Activated T-cell treated with anti-CD3 and anti-CD28 coated beads for 1 hour (primary cell): ENCODE measurements at regions not wholly inside any gene's neighbourhood (a gene's known extent, or its start where the extent isn't known, plus 50 kb on each side); places are given as distances from the start of the nearest gene placed in this dataset.

ENCODE experiments used
- DNase-seq: peaks from one replicate; pipeline ENCODE4 v3.0.0-alpha.2; 2020; ENCODE audit warnings: low read depth

DNA sequence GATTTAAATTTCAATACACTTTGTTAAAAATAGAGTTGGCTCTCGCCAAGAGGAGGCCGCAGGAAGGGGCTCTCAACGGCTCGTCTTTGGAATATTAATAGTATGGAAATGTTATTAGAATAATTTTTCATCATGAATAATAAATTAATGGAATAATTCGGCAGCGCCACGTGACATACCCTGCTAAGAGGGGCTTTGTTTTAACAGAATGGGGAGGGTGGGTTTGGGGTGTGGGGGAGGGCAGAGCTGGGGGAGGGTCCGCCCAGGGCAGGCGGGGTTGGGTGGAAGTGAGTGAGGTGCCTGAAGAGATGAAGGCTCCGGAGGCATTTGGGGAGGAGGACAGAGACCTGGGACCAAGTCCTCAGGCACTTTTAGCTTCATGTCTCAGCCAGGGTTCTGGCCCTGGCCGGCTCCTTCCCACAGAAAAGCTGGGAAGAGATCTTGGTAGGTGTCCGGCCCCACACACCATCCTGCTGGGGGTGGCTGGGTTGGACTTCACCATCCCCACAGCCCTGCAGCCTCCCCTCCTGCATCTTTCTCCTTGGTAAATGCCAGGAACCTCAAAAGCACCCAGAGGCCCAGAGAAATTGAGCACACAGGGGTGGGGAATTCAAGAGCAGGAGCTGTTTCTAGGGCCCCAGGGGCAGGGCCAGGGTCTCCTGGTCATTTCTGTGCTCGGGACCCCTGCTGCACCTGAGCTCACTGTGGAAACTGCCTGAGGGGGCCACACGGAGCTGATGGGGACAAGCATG, 93.6 kb upstream of the BHLHE23 start:
- DNase-seq = no peak

DNA sequence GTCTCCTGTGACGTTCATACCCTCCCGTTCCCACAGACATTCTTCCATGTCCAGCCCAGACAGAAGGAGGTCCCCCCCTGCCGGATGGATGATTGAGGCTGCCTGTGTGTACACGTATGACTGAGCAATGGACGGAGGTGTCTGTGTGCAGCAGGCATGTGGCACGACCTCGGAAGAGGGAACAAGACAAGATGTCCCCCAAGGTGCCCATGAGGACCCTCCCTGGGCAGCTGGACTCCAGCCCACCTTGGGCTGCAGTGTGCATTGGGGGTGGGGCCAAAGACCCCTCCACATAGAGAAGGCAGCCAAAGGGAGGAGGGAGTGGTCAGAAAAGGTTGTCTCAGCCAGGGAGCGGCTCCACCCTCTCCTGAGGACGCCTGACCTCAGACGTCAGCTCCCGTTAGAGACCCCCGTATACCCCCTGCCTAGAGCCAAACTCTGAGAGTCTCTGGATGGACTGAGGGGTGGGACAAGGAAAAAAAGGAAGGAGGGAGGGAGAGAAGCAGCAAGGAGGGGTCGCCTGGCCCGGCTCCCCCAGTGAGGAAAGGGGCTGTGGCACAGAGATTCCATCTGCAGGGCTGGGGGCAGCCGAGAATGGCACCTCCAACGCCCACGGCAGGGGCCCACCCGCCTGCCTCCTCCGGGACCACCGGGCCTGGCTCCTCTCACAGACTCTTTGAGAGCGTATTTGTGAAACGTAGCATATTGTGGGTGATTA, 92.9 kb upstream of the BHLHE23 start:
- no peak for DNase-seq

DNA sequence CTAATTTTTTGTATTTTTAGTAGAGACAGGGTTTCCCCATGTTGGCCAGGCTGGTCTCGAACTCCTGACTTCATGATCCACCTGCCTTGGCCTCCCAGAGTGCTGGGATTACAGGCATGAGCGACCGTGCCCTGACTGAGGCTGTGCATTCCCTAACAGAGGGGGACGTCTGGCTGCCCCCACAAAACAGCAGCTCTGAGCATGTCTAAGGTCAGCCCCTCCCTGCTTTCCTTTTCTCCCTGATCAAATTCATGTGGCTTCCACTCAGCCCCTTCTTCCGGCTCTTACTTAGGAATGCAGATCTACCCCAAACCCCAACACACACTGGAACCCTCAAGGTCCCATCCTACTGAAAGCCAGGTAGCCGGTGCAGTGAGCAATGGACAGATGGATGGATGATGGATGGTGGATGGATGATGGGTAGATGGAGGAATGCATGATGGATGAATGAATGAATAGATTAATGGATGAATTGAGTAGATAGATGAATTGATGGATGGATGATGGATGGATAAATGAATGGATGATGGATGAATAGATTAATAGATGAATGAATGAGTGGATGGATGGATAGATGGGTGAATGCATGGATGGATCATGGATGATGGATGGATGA, 91.5 kb upstream of the BHLHE23 start:
- no peak for DNase-seq

DNA sequence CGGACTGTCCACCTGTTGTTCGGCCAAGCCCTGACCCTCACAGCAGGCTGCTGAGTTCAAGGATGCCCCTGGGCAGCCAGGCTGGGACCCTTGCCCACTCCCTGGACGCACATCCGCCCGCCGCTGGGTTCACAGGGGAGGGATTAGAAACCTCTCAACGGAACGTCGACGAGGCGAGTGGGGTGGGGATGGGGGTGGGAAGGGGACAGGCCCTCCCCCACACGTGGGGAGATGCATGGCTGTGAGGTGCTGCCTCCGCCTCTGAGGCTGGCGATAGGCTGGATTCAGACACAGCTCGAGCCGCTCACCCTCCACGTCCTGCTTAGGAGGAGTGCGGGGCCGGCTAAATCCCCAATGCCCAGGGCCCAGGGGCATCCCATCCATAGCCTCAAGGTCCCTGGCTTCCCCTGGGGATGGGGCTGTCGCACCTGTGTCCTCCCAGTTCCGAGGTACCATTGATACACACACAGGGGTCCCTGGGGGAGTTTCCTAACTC, 90.6 kb upstream of the BHLHE23 start:
- no peak for DNase-seq

DNA sequence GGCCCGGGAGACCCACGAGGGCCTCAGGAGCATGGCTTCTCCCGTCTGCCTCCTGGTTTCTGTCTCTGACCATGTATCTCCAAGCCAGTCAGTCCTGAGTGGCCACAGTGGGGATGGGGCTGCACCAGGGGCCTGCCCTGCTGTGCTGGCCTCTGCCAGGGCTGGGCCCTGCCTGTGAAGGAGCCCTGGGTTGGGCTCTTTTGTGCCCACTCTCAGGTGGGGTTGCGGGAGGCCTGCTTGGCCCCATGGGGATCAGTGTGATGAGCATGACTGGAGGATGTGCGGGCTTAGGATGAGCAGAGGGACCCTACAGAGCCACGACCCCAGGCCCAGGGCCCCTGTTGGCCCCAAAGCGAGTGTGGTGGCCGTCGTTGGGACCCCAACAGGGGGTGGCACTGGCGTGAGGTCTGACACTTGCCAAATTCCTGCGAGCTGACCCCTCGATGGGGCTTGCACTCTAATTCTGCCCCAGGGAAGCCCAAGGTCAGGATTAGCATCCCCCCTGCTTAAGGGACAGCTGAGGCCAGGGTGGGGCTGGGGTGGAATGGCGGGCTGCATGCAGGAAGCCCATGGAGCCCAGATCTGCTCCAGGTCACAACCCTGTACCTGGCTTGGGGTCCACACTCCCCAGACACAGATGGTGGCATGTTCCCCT, 90.0 kb upstream of the BHLHE23 start:
- DNase-seq = no peak

DNA sequence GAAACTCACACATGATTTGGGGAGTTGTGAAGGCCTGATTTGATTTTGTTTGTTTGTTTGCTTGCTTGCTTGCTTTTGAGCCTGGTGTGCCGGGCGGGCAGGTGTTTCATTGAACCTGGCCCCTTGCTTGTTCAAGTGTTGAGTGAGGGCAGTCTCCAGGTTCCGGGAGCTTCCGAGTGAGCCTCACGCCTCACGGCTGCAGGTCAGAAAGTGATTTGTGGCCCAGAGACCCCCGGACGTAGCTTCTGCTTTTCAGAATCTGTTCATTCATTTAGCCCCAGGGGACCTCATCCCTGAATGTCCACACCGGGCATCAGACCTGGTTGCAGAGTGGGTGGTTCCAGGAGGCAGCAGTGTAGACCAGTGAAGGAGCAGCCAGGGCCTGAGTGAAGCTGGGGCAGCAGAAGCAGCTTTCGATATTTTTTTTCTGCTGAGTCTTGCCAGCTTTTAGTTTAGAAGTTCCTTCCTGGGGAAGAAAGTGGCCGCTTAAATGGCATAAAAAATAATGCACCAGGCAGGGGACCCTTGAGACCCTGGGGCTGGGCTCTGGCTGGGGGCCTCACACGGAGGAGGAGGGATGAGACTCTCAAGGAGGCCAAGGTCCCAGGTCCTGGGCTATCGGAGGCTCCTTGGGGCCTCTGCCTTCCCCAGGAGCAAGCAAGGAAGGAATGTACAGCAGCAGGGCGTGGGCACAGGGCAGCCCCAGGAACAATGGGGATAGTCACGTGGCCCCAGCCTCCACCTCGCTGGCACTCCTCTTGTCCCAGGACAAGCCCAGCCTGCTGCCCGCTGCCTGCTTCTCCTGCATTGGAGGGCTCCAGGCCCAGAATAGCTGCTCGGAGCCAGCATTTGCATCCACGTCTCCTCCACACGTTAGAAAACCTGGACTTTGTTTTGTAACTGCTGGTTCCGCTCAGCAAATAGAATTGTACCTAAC, 89.2 kb upstream of the BHLHE23 start:
- no peak for DNase-seq

DNA sequence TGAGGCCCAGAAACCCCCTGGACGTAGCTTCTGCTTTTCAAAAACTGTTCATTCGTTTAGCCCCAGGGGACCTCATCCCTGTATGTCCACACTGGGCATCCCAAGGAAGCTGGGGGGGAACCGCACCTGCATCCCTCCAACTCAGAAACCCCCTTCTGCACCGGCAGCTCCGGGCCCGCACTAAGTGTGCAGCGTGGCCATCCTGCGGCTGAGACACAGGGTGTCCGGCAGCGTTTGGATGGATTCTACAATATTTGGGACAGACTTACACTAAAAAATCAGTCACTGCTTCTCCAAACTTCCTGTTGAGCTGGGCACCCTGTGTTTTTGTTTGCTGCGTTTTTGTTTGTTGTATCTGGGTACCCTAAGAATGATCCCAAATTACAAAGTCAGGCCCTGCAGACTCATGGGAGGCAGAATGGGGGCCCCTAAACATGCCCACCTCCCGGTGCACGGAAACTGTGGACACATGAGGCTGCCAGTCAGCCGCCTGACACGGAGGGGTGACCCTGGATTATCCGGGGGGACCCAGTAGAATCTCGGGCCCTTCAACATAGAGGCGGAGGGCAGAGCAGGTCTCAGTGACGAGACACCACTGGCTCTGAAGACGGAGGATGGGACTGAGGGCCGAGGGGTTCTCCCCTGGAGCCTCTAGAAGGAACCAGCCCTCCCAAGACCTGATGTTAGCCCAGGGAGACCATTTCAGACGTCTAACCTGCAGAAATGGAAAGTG, 88.2 kb upstream of the BHLHE23 start:
- no peak for DNase-seq

DNA sequence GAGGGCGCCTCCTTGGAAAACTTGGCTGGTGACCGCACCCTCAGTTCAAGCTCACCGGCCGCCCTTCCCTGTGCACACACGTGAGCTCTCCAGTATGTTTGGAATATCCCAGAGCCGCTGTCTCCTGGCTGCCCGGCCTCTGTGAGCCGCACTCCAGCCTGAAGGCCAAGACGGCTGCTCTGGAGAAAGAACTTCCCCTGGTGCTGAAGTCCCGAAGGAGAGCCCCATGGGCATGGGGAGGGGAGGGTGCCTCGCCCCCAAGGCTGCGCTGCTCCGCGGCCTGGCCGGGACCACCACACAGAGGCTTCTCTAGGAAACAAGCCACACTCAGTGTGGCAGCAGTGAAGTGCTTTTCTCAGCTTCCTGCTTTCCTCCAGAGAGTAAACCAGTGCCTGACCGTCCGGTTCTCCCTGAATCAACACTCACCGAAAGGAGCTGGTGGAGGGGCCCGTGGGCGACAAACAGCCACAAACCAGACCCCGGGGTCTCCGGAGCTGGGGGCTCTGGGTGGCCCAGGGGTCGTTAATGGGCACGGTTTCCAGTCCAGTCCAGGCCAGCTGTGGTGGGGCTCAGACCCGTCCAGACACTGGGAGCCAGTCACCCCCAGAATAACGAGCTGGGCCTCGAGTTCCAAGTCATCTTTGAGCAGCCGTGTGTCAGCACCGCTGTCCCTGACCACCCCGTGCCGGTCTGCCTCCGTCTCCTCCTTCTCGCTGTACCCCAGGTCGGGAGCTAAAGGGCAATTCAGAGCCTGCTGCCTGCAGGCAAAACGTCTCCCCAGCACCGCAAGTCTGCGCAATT, 87.4 kb upstream of the BHLHE23 start:
- no peak for DNase-seq

DNA sequence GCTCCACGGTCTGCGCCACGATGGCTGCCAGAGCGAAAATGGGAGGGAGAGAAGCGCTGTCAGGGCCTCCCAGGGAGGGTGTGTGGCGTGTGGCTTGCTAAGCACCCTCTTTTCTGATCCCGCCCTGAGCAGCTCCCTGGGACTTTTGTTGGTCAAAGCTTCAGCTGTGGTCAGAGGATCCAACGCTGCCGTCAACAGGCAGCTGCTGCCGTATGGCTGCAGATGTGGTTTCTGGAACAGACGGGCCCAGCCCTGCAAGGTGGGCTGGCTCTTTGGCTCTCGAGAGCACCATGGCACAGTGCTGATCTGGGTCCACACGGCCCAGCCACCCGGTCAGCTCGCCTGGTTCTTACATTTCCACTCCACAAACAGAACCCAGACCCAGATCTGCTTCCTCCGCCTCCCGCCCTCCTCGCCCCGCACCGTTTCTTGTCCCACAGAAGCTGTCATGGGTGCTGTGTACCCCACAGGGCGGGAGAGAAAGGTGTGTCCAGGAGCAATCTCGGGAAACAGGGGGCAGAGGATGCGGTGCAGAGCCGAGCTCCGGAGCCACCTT, 86.0 kb upstream of the BHLHE23 start:
- DNase-seq = no peak

DNA sequence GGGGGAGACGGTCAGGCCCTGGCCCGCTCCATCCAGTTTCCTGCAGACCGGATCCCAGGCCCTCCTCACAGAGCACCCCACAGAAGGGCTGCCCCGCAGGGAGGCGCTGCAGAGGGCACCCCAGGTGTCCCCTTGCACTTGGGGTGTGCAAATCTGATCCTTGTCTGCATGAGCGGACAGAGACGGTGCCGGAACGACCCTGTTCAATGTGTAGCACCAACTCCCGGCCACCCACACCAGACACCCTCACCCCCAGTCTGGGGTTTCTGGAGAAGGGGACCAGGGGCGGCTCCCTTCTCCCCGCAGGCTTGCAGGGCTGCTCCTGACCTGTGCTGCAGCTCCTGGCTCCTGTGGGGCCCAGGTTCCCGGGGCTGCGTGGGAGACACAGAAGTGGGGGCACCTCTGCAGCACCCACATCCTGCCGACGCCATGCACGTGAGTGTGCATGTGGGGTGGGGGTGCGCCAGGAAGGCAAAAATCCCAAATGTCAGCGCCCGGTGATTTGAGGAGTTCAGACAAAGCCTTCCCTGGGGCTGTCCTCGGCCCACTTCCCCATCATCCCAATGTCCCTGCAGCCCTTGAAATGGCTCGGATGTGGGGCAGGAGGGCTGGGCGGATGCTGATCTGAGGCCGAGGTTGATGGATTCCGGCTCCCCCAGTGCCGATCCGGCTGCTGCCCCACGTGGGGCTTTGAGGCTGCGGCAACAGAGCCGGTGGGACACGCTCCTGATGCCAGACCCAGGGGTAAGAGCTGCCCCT, 85.3 kb upstream of the BHLHE23 start:
- DNase-seq = no peak

DNA sequence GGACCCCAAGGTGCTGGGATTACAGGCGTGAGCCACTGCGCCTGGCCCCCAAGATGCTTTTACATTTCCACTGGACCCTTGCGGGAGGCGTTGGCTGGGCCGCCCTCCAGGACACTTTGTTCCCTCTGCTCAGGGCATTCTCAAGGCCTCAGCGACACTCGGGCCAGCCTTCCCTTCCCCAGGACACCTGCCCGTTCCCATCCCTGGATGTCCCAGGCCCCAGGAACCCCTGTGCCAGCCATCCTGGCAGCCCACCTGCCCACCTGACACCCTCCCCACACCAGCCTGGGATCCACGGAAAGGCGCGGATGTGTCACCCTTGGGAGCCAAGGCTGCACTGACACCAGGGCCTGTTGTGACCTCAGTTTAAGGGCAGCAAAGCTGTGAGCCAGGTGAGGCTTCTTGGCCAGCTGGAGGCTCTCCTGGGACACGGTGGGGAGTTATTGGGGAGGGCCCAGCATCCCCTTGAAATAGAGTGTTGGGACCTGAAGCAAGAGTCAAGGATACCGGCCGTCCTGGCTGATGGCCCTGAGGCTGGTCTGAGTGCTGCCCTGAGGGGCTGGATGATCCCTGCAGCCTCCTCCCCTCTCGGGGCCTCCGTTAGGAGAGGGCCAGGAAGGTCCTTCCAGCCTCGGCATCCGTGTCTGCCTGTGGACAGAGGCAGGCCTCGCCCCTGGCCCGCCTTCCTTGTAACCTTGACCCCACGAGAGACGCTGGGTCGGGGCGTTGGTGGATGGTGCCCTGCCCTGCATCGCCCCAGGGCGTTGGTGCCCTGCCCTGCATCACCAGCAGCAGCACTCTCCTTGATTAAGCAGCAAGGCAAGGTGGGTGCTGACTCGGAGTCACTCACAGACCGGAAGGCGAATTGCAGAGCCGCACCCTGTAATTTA, 84.2 kb upstream of the BHLHE23 start:
- no peak for DNase-seq

DNA sequence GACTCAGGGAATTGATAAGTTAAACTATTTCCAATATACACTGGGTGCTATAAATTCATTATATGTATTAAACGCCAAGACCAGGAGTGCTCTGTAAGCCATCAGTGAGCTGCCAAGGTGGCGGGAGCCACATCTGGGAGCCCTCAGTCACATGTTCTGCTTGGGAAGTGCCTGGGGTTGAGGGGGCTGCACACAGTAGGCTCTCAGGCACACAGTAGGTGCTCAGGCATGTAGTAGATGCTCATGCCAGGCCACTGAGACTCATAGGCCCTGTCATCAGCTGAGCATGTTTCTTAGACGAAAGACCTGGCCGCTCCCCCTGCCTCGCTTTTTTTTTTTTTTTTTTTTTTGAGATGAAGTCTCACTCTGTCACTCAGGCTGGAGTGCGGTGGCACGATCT, 83.3 kb upstream of the BHLHE23 start:
- no peak for DNase-seq

DNA sequence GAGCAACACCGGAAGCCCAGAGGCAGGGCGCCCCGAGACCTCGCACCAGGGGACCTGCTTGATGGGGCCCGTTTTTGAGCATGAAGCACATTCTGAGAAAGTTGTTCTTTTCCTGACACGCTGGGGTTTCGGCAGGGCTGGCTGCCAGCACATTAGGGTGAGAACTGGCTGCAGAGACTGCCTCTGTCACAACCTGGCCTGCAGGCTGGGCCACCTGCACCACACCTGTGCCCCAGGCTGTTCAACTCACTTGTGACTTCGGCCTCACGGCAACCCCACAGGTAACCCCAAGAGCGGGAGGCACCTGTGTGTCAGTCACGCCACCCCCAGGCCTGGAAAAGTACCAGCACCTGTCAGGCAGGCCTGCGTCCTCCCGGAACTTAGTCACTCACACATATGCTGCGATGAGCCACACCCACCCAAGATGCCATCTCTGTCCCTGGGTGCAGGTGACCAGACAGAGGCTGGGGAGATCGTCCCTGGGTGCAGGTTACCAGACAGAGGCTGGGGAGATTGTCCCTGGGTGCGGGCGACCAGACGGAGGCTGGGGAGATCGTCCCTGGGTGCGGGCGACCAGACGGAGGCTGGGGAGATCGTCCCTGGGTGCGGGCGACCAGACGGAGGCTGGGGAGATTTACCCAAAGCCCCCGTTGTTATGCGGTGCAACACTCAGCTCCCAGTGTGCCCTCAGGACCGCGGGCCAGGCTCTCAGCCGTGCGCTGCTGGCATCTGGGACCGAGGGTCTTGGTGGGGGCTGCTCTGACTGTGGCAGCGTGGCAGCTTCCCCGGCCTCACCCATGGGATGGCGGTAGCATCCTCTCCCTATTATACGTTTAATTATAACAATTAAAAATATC, 82.5 kb upstream of the BHLHE23 start:
- DNase-seq = no peak

DNA sequence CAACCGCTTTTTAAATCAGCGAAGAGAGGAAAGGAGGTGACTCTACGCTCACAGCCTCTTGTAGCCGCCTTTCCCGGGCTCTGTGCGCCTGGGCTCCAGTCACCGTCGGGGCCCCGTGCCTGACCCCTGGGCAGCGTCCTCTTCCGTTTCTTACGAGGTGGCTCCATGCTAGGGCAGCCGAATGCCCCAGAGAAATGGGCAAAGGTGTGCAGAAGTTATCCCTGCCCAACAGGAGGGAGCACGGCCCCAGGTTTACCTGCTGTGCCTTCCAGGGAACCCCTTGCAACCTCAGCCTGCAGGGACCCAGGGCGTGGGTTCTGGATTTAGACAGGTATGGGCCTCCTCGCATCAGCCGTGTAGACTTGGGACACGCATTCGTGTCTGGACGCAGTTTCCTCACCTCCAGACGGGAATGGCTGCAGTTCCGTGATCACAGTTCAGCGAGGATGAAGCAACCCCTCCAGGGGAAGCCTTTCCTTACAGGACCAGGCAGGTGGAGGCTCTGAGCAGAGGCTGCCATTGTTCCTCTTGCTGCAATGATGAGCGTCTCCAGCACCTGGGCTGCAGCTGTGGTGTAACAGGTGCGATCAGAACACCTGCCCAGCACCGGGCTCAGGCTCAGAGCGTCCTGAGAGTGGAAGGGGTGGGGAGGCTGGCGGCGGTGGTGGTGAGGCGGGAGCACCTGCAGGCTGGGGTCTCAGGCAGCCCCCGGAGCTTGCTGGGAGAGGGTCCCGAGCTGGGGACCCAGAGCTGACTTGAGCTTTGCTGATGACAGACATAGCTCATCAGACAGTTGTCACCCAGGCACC, 81.3 kb upstream of the BHLHE23 start:
- DNase-seq = no peak

DNA sequence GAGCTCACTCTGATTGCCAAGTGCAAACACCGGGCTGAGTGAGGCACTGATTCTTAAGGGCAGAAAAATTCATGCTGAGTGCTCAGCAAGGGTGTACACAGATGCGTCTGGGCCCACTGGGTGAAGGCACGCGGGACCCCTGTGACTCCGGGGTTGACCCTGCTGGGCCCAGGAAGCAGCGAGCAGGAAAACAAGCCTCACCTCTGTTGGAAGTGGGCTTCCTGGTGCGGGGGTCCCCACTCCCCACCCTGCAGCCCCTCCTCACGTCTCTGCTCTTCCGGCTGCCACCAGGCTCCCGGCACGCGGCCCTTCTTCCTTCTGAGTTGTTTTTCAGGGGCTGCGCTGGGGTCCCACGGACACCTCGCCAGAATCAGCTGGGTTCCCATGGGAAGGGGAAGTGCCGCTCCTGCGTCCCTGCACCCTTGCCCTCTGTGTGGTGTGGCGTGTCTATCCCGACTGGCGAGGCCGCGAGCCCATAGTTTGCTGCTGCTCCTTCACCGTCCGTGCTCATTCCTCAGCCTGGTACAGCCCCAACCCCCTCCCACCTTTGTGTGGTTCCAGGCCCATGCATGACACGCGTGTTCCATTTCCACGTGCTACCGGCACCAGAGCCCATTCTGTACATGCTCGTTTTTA, 80.6 kb upstream of the BHLHE23 start:
- DNase-seq = no peak
